Esophagus muscularis mucosa (tissue), 4 donors: ENCODE measurements at regions not wholly inside any gene's neighbourhood (a gene's known extent, or its start where the extent isn't known, plus 50 kb on each side); places are given as distances from the start of the nearest gene placed in this dataset.

ENCODE experiments used
- CTCF ChIP-seq, 3 experiments: fragments of 200-600 bp in 2 of 3; fragments of 450-650 bp in 1 of 3; sonication (generic) in 2 of 3; IDR thresholded peaks; one replicate each; pipeline ENCODE4 v1.5.1; 2017 to 2019; ENCODE audit warnings: antibody characterized with exemption in 3 of 3, mild to moderate bottlenecking in 2 of 3, moderate library complexity in 1 of 3
- EP300 ChIP-seq: sonication (generic); formaldehyde crosslinking; IDR thresholded peaks from one replicate; pipeline ENCODE4 v1.6.1; 2017; ENCODE audit warnings: antibody characterized with exemption
- POLR2A ChIP-seq: fragments of 450-650 bp; IDR thresholded peaks from one replicate; pipeline ENCODE4 v1.6.1; 2017; ENCODE audit warnings: antibody characterized with exemption, moderate library complexity, mild to moderate bottlenecking, low read depth

- TF ChIP-seq CTCF (IDR thresholded peaks at IDR 0.05) (peak; percentile 18 to 57 (median 39)), POLR2A (no peak), EP300 (no peak)
Measured at GRCh38 chr2:225122583-225123486, 80.6 kb upstream of the DOCK10 start.
